Panc1 (cell line): ENCODE measurements at regions not wholly inside any gene's neighbourhood (a gene's known extent, or its start where the extent isn't known, plus 50 kb on each side); places are given as distances from the start of the nearest gene placed in this dataset.

Experiments
- ATAC-seq: fragments of 200-7000 bp; cut with Tn5 transposase; 2 replicates; pipeline ENCODE4 v1.9.1; 2020; ENCODE audit warnings: mild to moderate bottlenecking, moderate library complexity
- BruUV-seq: library from RNA; stranded (reverse); fragments of 400-500 nt; replicated peaks from 2 replicates; lab custom pipeline; 2021; lab: Mats Ljungman, UMichigan
- CTCF ChIA-PET: fragments of 300-600 bp; sonication (Branson Sonifier 250); formaldehyde crosslinking; loops from one replicate; lab custom pipeline; 2022; ENCODE audit warnings: antibody characterized with exemption; lab: Charles Lee
- POLR2A ChIA-PET: fragments of 300-600 bp; sonication (Branson Sonifier 250); formaldehyde crosslinking; loops from one replicate; lab custom pipeline; 2022; ENCODE audit warnings: antibody characterized with exemption; lab: Charles Lee
- DNase-seq: peaks from one replicate; pipeline ENCODE4 v3.0.0-alpha.2; 2010; ENCODE audit warnings: low read depth, low spot score
- H3K27ac ChIP-seq: 2 replicates; pipeline ENCODE4 v1.5.1; 2011; ENCODE audit warnings: mild to moderate bottlenecking, low read length, inconsistent platforms
- H3K27me3 ChIP-seq: fragments of 200-500 bp; sonication (Bioruptor generic); 2 replicates; pipeline ENCODE4 v1.6.0; 2014; ENCODE audit warnings: low read length, inconsistent platforms; ENCODE audit not compliant: control insufficient read depth, insufficient read depth
- H3K36me3 ChIP-seq: fragments of 200-500 bp; sonication (Bioruptor generic); 2 replicates; pipeline ENCODE4 v1.5.1; 2014; ENCODE audit warnings: inconsistent platforms, mild to moderate bottlenecking, low read length, moderate library complexity; ENCODE audit not compliant: control insufficient read depth, insufficient read depth
- H3K4me1 ChIP-seq: 2 replicates; pipeline ENCODE4 v1.5.1; 2011; ENCODE audit warnings: inconsistent platforms, mild to moderate bottlenecking, low read length, moderate library complexity; ENCODE audit not compliant: control insufficient read depth, insufficient read depth
- H3K4me3 ChIP-seq, 2 experiments: 2 replicates each; pipeline ENCODE4 v1.5.1; 2011 to 2012; ENCODE audit warnings: low read depth in 2 of 2, low read length in 2 of 2, mild to moderate bottlenecking in 2 of 2, inconsistent platforms in 1 of 2, moderate library complexity in 1 of 2
- H3K9me3 ChIP-seq: fragments of 200-500 bp; sonication (Bioruptor generic); 2 replicates; pipeline ENCODE4 v1.5.1; 2014; ENCODE audit warnings: low read depth, mild to moderate bottlenecking, inconsistent platforms, low read length, moderate library complexity; ENCODE audit not compliant: control insufficient read depth, insufficient read depth
- CTCF ChIP-seq: fragments of 450-650 bp; IDR thresholded peaks from 2 replicates; pipeline ENCODE4 v1.5.1; 2017; ENCODE audit warnings: mild to moderate bottlenecking
- POLR2AphosphoS5 ChIP-seq: IDR thresholded peaks from 2 replicates; pipeline ENCODE4 v1.6.1; 2012; ENCODE audit warnings: mild to moderate bottlenecking, low read depth, low read length, moderate library complexity
- SIN3A ChIP-seq: IDR thresholded peaks from 2 replicates; pipeline ENCODE4 v1.6.1; 2012; ENCODE audit warnings: low read depth, mild to moderate bottlenecking, low read length, moderate library complexity, borderline replicate concordance; ENCODE audit not compliant: insufficient read depth
- TCF7L2 ChIP-seq: IDR thresholded peaks from 2 replicates; pipeline ENCODE4 v1.6.1; 2011; ENCODE audit warnings: mild to moderate bottlenecking, low read depth, low read length, inconsistent platforms
- in situ Hi-C: cut with HindIII; loops from 2 replicates; pipeline ENCODE4 v1.10.0; 2016; ENCODE audit warnings: low sequenced_read_pairs, low pct_unique_long_range_greater_than_20kb
- intact Hi-C: fragments of 100-400 bp; cut with micrococcal nuclease; formaldehyde crosslinking; loops from one replicate; pipeline ENCODE4 v1.10.0; 2022; ENCODE audit not compliant: unreplicated experiment
- TF ChIP-seq, protein P1 (sequence below), 2 experiments: IDR thresholded peaks; 2 replicates each; pipeline ENCODE4 v1.6.1; 2011 to 2012; ENCODE audit warnings: low read depth in 2 of 2, control low read depth in 1 of 2, low read length in 1 of 2, mild to moderate bottlenecking in 1 of 2, moderate library complexity in 1 of 2; ENCODE audit not compliant: insufficient read depth in 1 of 2

DNA sequence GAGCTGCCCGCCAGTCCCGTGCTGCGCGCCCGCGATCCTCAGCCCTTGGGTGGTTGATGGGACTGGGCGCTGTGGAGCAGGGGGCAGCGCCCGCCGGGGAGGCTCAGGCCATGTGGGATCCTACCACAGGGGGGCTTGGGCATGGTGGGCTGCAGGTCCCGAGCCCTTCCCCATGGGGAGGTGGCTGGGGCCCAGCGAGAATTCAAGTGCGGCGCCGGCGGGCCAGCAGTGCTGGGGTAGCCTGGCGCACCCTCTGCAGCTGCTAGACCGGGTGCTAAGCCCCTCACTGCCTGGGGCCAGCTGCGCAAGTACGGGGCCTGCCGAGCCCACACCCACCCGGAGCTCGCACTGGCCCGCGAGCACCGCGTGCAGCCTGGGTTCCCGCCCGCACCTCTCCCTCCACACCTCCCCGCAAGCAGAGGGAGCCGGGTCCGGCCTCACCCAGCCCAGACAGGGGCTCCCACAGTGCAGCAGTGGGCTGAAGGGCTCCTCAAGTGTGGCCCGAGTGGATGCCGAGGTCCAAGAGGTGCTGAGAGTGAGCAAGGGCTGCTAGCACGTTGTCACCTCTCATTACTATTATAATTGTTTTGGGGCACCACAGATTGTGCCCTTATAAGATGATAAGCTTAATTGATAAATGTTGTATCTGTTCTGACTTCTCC, 333.2 kb downstream of the CASP12 start:
- Histone ChIP-seq H3K9me3 (no peaks in the 10 kb centered on the region), H3K4me1 (no peaks in the 10 kb centered on the region), H3K4me3 (no peak overlapping the region), H3K27ac (no peak overlapping the region), H3K27me3 (no peaks in the 10 kb centered on the region), H3K36me3 (no peaks in the 10 kb centered on the region)
- in situ Hi-C loops: no loop called here
- ATAC-seq: no peak
- no TSS peak for BruUV-seq
- no peak for DNase-seq
- ChIA-PET POLR2A (no interaction called here), CTCF (no interaction called here)
- TF ChIP-seq POLR2AphosphoS5: no peak
- TF ChIP-seq CTCF: no peak
- intact Hi-C loops: no loop called here

GRCh38 chr11:104556606-104557301, 341.5 kb downstream of the CASP12 start:
- ChIA-PET POLR2A (no interaction called here), CTCF (no interaction called here)
- no TSS peak for BruUV-seq
- Histone ChIP-seq H3K9me3 (no peaks in the 10 kb centered on the region), H3K27me3 (no peaks in the 10 kb centered on the region), H3K36me3 (no peaks in the 10 kb centered on the region), H3K4me1 (no peaks in the 10 kb centered on the region), H3K27ac (no peak overlapping the region), H3K4me3 (no peak overlapping the region)
- in situ Hi-C loops (no loop called here), intact Hi-C loops (no loop called here)
- DNase-seq (no peak), ATAC-seq (no peak)
- no peak for TF ChIP-seq TCF7L2
- TF ChIP-seq SIN3A: no peak
- TF ChIP-seq CTCF: no peak
- TF ChIP-seq POLR2AphosphoS5: no peak
- TF ChIP-seq, protein P1, sequence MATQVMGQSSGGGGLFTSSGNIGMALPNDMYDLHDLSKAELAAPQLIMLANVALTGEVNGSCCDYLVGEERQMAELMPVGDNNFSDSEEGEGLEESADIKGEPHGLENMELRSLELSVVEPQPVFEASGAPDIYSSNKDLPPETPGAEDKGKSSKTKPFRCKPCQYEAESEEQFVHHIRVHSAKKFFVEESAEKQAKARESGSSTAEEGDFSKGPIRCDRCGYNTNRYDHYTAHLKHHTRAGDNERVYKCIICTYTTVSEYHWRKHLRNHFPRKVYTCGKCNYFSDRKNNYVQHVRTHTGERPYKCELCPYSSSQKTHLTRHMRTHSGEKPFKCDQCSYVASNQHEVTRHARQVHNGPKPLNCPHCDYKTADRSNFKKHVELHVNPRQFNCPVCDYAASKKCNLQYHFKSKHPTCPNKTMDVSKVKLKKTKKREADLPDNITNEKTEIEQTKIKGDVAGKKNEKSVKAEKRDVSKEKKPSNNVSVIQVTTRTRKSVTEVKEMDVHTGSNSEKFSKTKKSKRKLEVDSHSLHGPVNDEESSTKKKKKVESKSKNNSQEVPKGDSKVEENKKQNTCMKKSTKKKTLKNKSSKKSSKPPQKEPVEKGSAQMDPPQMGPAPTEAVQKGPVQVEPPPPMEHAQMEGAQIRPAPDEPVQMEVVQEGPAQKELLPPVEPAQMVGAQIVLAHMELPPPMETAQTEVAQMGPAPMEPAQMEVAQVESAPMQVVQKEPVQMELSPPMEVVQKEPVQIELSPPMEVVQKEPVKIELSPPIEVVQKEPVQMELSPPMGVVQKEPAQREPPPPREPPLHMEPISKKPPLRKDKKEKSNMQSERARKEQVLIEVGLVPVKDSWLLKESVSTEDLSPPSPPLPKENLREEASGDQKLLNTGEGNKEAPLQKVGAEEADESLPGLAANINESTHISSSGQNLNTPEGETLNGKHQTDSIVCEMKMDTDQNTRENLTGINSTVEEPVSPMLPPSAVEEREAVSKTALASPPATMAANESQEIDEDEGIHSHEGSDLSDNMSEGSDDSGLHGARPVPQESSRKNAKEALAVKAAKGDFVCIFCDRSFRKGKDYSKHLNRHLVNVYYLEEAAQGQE (IDR thresholded peaks at IDR 0.05; ENCODE audit: insufficient read depth in 1 of 2, low read depth in 2 of 2, low read length in 1 of 2): no peak
